ENCODE measurements at regions not wholly inside any gene's neighbourhood (a gene's known extent, or its start where the extent isn't known, plus 50 kb on each side); places are given as distances from the start of the nearest gene placed in this dataset.

- TF ChIP-seq ZNF157 (tag by site-specific recombination; IDR thresholded peaks at IDR 0.05), result no peak
- TF ChIP-seq FEZF1 (tag by site-specific recombination; IDR thresholded peaks at IDR 0.05), result no peak
- no peak for TF ChIP-seq ZNF121 (tag by site-specific recombination; IDR thresholded peaks at IDR 0.05)
- TF ChIP-seq GLI2 (tag by site-specific recombination; IDR thresholded peaks at IDR 0.05; ENCODE audit: borderline replicate concordance, low read depth), result no peak
- TF ChIP-seq PRDM10 (tag by site-specific recombination; IDR thresholded peaks at IDR 0.05), result no peak
Observed at GRCh38 chr10:111222961-111223360, 146.1 kb downstream of the ADRA2A start (continued).

GRCh38 chr10:111231779-111232178 lies 154.9 kb downstream of the ADRA2A start:
- H3K4me1 ChIP-seq (ENCODE audit: control insufficient read depth, insufficient read depth, low read length), result no peaks in the 10 kb centered on the region
- TF ChIP-seq ZNF768 (tag by site-specific recombination; IDR thresholded peaks at IDR 0.05), result no peak
- peak; percentile 63 for TF ChIP-seq REST (tag by site-specific recombination; IDR thresholded peaks at IDR 0.05)
- H3K4me3 ChIP-seq (ENCODE audit: low read depth, low read length), result no peak overlapping the region
- H3K9me3 ChIP-seq (ENCODE audit: control insufficient read depth, insufficient read depth, low read depth, low read length), result no peaks in the 10 kb centered on the region
- no peaks in the 10 kb centered on the region for H3K36me3 ChIP-seq (ENCODE audit: control insufficient read depth in 2 of 2, insufficient read depth in 1 of 2, low read length in 2 of 2)
- no peak overlapping the region for H3K27ac ChIP-seq (ENCODE audit: extremely low read depth, low read depth, low read length)
- ChIA-PET POLR2A (no interaction called here), CTCF (no interaction called here)

- TF ChIP-seq HOXC10 (CRISPR knock-in tag; IDR thresholded peaks at IDR 0.05) (no peak), REST (tag by site-specific recombination; IDR thresholded peaks at IDR 0.05) (peak; percentile 91), CTCF (tag by site-specific recombination; IDR thresholded peaks at IDR 0.05) (no peak)
- ChIA-PET POLR2A (no interaction called here), CTCF (interaction anchor here (1.0 kb wide), 1 partner anchor 158 kb away, joined by 3 read pairs; no protein-coding TSS in a partner anchor)
- H3K36me3 ChIP-seq (ENCODE audit: control insufficient read depth in 2 of 2, insufficient read depth in 1 of 2, low read length in 2 of 2), result no peaks in the 10 kb centered on the region
- H3K27ac ChIP-seq (ENCODE audit: extremely low read depth, low read depth, low read length), result no peak overlapping the region
- no peaks in the 10 kb centered on the region for H3K9me3 ChIP-seq (ENCODE audit: control insufficient read depth, insufficient read depth, low read depth, low read length)
- no peak overlapping the region for H3K4me3 ChIP-seq (ENCODE audit: low read depth, low read length)
- H3K4me1 ChIP-seq (ENCODE audit: control insufficient read depth, insufficient read depth, low read length), result no peaks in the 10 kb centered on the region
Observed at GRCh38 chr10:111233439-111233838, 156.6 kb downstream of the ADRA2A start.

Data from HEK293 (cell line).